ENCODE measurements at regions not wholly inside any gene's neighbourhood (a gene's known extent, or its start where the extent isn't known, plus 50 kb on each side); places are given as distances from the start of the nearest gene placed in this dataset.

DNA sequence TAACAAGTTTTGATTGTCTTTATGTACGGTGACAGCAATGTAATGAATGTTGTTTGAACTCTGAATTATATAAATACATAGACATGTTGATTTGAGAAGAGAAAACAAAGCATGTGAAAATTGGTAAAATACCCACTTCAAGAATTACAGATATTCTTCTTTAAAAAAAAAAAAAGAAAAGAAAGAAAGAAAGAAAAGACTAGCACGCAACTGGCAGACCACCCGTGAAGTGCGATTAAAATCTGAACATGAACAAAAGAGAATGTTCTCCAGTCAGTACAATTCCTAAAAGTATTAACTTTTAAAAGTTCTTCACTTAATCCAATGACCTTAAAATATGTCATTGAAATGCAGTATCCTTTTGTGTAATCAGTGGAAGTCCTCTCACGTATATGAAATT, 434.9 kb downstream of the TFAP2A start:
- TF ChIP-seq EGR1 (IDR thresholded peaks at IDR 0.05; ENCODE audit: low read depth in 2 of 2), result no peak
- TF ChIP-seq HNF4A (conservative IDR thresholded peaks at IDR 0.05), result no peak
- no peak for TF ChIP-seq TAF1 (conservative IDR thresholded peaks at IDR 0.05)
- TF ChIP-seq, protein P1, sequence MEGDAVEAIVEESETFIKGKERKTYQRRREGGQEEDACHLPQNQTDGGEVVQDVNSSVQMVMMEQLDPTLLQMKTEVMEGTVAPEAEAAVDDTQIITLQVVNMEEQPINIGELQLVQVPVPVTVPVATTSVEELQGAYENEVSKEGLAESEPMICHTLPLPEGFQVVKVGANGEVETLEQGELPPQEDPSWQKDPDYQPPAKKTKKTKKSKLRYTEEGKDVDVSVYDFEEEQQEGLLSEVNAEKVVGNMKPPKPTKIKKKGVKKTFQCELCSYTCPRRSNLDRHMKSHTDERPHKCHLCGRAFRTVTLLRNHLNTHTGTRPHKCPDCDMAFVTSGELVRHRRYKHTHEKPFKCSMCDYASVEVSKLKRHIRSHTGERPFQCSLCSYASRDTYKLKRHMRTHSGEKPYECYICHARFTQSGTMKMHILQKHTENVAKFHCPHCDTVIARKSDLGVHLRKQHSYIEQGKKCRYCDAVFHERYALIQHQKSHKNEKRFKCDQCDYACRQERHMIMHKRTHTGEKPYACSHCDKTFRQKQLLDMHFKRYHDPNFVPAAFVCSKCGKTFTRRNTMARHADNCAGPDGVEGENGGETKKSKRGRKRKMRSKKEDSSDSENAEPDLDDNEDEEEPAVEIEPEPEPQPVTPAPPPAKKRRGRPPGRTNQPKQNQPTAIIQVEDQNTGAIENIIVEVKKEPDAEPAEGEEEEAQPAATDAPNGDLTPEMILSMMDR (IDR thresholded peaks at IDR 0.05; ENCODE audit: low read depth, low read length, missing input control), result no peak
- no peak for TF ChIP-seq JUND (IDR thresholded peaks at IDR 0.05)
- TF ChIP-seq GABPA (IDR thresholded peaks at IDR 0.05 in 1 of 2, conservative IDR thresholded peaks at IDR 0.05 in 1 of 2), result no peak
- TF ChIP-seq FOXA2 (IDR thresholded peaks at IDR 0.05), result no peak
- DNase-seq (ENCODE audit: low spot score), result no peak
- no peak overlapping the region for H3K4me3 ChIP-seq (ENCODE audit: low read depth in 1 of 3, low read length in 3 of 3)
- H3K9me3 ChIP-seq (ENCODE audit: control insufficient read depth in 4 of 4, low read length in 3 of 4), result no peaks in the 10 kb centered on the region
- H3K4me1 ChIP-seq (ENCODE audit: control insufficient read depth in 4 of 4, insufficient read depth in 4 of 4, low read length in 3 of 4), result peaks cover 0 to 1% (median 0%) of the 10 kb centered on the region in 4 donors
- 95% methylated on average over 5 of the region's 5 CpGs for WGBS
- H3K9ac ChIP-seq (ENCODE audit: low read depth in 1 of 2, low read length in 2 of 2), result no peak overlapping the region
- no peaks in the 10 kb centered on the region for H3K36me3 ChIP-seq (ENCODE audit: control insufficient read depth in 4 of 4, insufficient read depth in 3 of 4, low read depth in 1 of 4, low read length in 3 of 4)
- H3K27me3 ChIP-seq (ENCODE audit: control insufficient read depth in 4 of 4, insufficient read depth in 4 of 4, low read length in 3 of 4), result no peaks in the 10 kb centered on the region
- H3K27ac ChIP-seq (ENCODE audit: low read depth in 1 of 2, low read length in 2 of 2), result no peak overlapping the region

DNA sequence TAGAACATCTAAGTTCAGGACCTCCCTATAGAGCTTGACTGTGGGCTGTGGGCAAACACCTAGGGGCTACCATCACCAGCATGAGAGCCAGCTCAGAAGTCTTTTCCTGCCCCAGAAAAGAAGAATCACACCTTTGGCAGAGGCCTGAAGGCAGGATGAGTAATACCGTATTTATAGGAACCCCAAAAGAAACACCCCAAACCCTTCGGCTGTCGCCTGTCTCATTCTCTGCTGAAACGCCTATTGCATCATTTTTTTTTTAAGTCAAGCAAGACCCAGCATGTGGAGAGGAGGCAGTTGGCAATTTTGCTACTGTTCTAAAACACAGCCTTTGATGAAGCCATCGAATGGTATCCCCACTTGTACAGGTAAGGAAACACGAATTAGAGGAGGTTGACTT, 436.4 kb downstream of the TFAP2A start:
- WGBS, result 78% methylated on average over 6 of the region's 6 CpGs
- Histone ChIP-seq H3K4me3 (ENCODE audit: low read depth in 1 of 3, low read length in 3 of 3) (no peak overlapping the region), H3K9me3 (ENCODE audit: control insufficient read depth in 4 of 4, low read length in 3 of 4) (no peaks in the 10 kb centered on the region), H3K9ac (ENCODE audit: low read depth in 1 of 2, low read length in 2 of 2) (no peak overlapping the region), H3K27ac (ENCODE audit: low read depth in 1 of 2, low read length in 2 of 2) (no peak overlapping the region), H3K4me1 (ENCODE audit: control insufficient read depth in 4 of 4, insufficient read depth in 4 of 4, low read length in 3 of 4) (peaks cover 0 to 1% (median 0%) of the 10 kb centered on the region in 4 donors), H3K27me3 (ENCODE audit: control insufficient read depth in 4 of 4, insufficient read depth in 4 of 4, low read length in 3 of 4) (no peaks in the 10 kb centered on the region), H3K36me3 (ENCODE audit: control insufficient read depth in 4 of 4, insufficient read depth in 3 of 4, low read depth in 1 of 4, low read length in 3 of 4) (no peaks in the 10 kb centered on the region)
- no peak for DNase-seq (ENCODE audit: low spot score)
- TF ChIP-seq HNF4G (IDR thresholded peaks at IDR 0.05) (no peak), EGR1 (IDR thresholded peaks at IDR 0.05; ENCODE audit: low read depth in 2 of 2) (no peak), TAF1 (conservative IDR thresholded peaks at IDR 0.05) (no peak), RXRA (IDR thresholded peaks at IDR 0.05) (no peak), NR2F2 (IDR thresholded peaks at IDR 0.05) (no peak), SP1 (IDR thresholded peaks at IDR 0.05) (no peak), HNF4A (conservative IDR thresholded peaks at IDR 0.05) (no peak), GABPA (IDR thresholded peaks at IDR 0.05 in 1 of 2, conservative IDR thresholded peaks at IDR 0.05 in 1 of 2) (no peak), FOXA2 (IDR thresholded peaks at IDR 0.05) (no peak), FOXA1 (IDR thresholded peaks at IDR 0.05) (no peak), YY1 (IDR thresholded peaks at IDR 0.05) (no peak)
- TF ChIP-seq, protein P2, sequence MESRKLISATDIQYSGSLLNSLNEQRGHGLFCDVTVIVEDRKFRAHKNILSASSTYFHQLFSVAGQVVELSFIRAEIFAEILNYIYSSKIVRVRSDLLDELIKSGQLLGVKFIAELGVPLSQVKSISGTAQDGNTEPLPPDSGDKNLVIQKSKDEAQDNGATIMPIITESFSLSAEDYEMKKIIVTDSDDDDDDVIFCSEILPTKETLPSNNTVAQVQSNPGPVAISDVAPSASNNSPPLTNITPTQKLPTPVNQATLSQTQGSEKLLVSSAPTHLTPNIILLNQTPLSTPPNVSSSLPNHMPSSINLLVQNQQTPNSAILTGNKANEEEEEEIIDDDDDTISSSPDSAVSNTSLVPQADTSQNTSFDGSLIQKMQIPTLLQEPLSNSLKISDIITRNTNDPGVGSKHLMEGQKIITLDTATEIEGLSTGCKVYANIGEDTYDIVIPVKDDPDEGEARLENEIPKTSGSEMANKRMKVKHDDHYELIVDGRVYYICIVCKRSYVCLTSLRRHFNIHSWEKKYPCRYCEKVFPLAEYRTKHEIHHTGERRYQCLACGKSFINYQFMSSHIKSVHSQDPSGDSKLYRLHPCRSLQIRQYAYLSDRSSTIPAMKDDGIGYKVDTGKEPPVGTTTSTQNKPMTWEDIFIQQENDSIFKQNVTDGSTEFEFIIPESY (IDR thresholded peaks at IDR 0.05), result no peak
- TF ChIP-seq, protein P3, sequence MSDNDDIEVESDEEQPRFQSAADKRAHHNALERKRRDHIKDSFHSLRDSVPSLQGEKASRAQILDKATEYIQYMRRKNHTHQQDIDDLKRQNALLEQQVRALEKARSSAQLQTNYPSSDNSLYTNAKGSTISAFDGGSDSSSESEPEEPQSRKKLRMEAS (IDR thresholded peaks at IDR 0.05), result no peak
- TF ChIP-seq, protein P4, sequence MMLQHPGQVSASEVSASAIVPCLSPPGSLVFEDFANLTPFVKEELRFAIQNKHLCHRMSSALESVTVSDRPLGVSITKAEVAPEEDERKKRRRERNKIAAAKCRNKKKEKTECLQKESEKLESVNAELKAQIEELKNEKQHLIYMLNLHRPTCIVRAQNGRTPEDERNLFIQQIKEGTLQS (IDR thresholded peaks at IDR 0.05), result no peak
- TF ChIP-seq, protein P5, sequence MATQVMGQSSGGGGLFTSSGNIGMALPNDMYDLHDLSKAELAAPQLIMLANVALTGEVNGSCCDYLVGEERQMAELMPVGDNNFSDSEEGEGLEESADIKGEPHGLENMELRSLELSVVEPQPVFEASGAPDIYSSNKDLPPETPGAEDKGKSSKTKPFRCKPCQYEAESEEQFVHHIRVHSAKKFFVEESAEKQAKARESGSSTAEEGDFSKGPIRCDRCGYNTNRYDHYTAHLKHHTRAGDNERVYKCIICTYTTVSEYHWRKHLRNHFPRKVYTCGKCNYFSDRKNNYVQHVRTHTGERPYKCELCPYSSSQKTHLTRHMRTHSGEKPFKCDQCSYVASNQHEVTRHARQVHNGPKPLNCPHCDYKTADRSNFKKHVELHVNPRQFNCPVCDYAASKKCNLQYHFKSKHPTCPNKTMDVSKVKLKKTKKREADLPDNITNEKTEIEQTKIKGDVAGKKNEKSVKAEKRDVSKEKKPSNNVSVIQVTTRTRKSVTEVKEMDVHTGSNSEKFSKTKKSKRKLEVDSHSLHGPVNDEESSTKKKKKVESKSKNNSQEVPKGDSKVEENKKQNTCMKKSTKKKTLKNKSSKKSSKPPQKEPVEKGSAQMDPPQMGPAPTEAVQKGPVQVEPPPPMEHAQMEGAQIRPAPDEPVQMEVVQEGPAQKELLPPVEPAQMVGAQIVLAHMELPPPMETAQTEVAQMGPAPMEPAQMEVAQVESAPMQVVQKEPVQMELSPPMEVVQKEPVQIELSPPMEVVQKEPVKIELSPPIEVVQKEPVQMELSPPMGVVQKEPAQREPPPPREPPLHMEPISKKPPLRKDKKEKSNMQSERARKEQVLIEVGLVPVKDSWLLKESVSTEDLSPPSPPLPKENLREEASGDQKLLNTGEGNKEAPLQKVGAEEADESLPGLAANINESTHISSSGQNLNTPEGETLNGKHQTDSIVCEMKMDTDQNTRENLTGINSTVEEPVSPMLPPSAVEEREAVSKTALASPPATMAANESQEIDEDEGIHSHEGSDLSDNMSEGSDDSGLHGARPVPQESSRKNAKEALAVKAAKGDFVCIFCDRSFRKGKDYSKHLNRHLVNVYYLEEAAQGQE (IDR thresholded peaks at IDR 0.05), result no peak
- TF ChIP-seq, protein P1 (IDR thresholded peaks at IDR 0.05; ENCODE audit: low read depth, low read length, missing input control), result no peak

Data from liver (tissue), 8 donors.